ENCODE measurements at regions not wholly inside any gene's neighbourhood (a gene's known extent, or its start where the extent isn't known, plus 50 kb on each side); places are given as distances from the start of the nearest gene placed in this dataset.

DNA sequence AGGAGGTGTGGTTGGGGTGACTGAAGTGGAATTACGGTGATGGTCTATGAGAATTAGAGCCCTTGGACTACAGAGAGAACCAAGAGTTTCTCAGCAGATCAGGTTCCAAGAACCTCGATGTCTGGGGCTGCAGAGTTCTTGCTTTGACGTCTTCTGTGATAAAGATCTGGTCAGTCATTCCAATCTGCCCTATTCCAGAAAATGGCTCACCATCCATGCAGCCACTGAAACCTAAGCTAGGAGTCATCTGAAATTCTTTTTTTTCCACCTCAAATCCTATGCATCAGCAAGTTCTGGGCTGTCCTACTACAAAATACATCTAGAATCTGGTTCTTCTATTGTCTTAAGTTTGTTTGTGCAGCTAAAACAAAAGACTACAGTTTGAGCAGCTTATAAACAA lies 254.4 kb upstream of the PGRMC2 start:
- Histone ChIP-seq H3F3A (ENCODE audit: insufficient read depth, low read length) (no peaks in the 10 kb centered on the region), H3K36me3 (ENCODE audit: insufficient read depth, low read length) (no peaks in the 10 kb centered on the region), H3K4me1 (ENCODE audit: insufficient read depth, low read length, severe bottlenecking) (no peaks in the 10 kb centered on the region), H4K20me1 (ENCODE audit: insufficient read depth, low read length) (no peaks in the 10 kb centered on the region), H3K27me3 (ENCODE audit: insufficient read depth, low read length) (no peaks in the 10 kb centered on the region), H3K9ac (ENCODE audit: low read length) (no peak overlapping the region), H3K27ac (ENCODE audit: low read depth, low read length, poor library complexity, severe bottlenecking) (no peak overlapping the region), H3K9me2 (ENCODE audit: low read depth, low read length) (no peaks in the 10 kb centered on the region), H2AFZ (ENCODE audit: low read length) (no peak overlapping the region), H3K79me2 (ENCODE audit: insufficient read depth, low read length) (no peaks in the 10 kb centered on the region), H3K4me3 (ENCODE audit: low read depth, low read length, poor library complexity, severe bottlenecking) (no peak overlapping the region), H3K9me3 (ENCODE audit: low read length) (no peaks in the 10 kb centered on the region), H3K4me2 (ENCODE audit: low read length) (no peak overlapping the region)
- no peak for TF ChIP-seq EZH2 (IDR thresholded peaks at IDR 0.05; ENCODE audit: borderline replicate concordance, low read length)
- TF ChIP-seq, protein P1, sequence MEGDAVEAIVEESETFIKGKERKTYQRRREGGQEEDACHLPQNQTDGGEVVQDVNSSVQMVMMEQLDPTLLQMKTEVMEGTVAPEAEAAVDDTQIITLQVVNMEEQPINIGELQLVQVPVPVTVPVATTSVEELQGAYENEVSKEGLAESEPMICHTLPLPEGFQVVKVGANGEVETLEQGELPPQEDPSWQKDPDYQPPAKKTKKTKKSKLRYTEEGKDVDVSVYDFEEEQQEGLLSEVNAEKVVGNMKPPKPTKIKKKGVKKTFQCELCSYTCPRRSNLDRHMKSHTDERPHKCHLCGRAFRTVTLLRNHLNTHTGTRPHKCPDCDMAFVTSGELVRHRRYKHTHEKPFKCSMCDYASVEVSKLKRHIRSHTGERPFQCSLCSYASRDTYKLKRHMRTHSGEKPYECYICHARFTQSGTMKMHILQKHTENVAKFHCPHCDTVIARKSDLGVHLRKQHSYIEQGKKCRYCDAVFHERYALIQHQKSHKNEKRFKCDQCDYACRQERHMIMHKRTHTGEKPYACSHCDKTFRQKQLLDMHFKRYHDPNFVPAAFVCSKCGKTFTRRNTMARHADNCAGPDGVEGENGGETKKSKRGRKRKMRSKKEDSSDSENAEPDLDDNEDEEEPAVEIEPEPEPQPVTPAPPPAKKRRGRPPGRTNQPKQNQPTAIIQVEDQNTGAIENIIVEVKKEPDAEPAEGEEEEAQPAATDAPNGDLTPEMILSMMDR (IDR thresholded peaks at IDR 0.05; ENCODE audit: low read length) = no peak

DNA sequence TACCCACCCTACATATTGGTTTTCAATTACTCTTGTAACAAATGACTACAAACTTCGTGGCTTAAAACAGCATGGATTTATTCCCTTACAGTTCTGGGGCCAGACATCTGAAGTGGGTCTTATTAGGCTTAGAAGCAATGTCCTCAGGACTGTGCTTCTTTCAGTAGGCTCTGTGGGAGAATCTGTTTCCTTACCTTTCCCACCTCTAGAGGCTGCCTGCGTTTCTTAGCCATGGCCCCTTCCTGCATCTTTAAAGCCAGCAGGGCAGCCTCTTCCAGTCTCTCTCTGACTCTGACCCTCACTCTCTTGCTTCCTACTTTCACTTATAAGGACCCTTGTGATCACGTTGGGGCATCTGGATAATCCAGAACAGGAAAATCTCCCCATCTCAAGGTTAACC lies 252.5 kb upstream of the PGRMC2 start:
- no peak for TF ChIP-seq EZH2 (IDR thresholded peaks at IDR 0.05; ENCODE audit: borderline replicate concordance, low read length)
- TF ChIP-seq, protein P1 (IDR thresholded peaks at IDR 0.05; ENCODE audit: low read length) = no peak
- no peak overlapping the region for H3K27ac ChIP-seq (ENCODE audit: low read depth, low read length, poor library complexity, severe bottlenecking)

DNA sequence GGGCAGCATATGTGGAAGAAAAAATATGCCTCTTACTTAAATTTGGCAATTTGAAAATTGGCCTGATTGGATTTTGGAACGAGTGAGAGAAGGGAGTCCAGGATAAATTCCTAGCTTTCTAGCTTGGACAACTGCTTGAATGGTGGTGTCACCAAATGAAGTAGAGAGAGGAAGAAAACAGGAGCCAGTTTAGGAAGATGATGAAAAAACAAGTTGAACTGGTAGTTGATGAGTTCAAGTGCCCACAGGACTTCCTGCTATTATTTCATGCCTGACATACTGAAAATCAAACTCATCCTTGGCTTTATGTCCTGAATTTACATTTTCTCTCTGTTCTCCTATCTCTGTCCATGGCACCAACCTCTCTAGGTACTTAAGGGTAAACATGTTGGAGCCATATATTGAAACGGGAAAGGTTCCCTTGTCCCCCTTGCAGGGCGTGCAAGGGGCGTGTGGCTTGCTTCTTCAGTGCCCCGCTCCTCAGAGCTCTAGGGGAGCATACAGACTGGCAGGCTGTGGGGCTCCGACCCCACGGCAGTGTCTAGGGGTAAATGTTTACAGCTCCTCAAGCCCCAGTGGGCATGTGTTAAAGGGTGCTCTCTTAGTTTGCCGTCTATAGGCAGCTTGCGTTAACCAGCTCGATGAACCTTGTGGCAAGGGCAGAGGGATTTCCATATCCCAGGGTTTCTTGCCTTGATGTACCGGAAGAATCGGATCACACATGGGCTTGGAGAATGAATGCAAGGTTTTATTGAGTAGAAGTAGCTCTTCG lies 250.7 kb upstream of the PGRMC2 start:
- no peak for TF ChIP-seq EZH2 (IDR thresholded peaks at IDR 0.05; ENCODE audit: borderline replicate concordance, low read length)
- TF ChIP-seq, protein P1 (IDR thresholded peaks at IDR 0.05; ENCODE audit: low read length) = no peak
- no peak overlapping the region for H3K9ac ChIP-seq (ENCODE audit: low read length)
- H3K4me1 ChIP-seq (ENCODE audit: insufficient read depth, low read length, severe bottlenecking) = no peaks in the 10 kb centered on the region
- no peaks in the 10 kb centered on the region for H3K9me3 ChIP-seq (ENCODE audit: low read length)
- no peaks in the 10 kb centered on the region for H4K20me1 ChIP-seq (ENCODE audit: insufficient read depth, low read length)
- no peaks in the 10 kb centered on the region for H3F3A ChIP-seq (ENCODE audit: insufficient read depth, low read length)
- no peaks in the 10 kb centered on the region for H3K79me2 ChIP-seq (ENCODE audit: insufficient read depth, low read length)
- H3K4me3 ChIP-seq (ENCODE audit: low read depth, low read length, poor library complexity, severe bottlenecking) = no peak overlapping the region
- no peak overlapping the region for H3K4me2 ChIP-seq (ENCODE audit: low read length)
- H3K27me3 ChIP-seq (ENCODE audit: insufficient read depth, low read length) = no peaks in the 10 kb centered on the region
- no peak overlapping the region for H2AFZ ChIP-seq (ENCODE audit: low read length)
- H3K9me2 ChIP-seq (ENCODE audit: low read depth, low read length) = no peaks in the 10 kb centered on the region
- H3K36me3 ChIP-seq (ENCODE audit: insufficient read depth, low read length) = no peaks in the 10 kb centered on the region
- no peak overlapping the region for H3K27ac ChIP-seq (ENCODE audit: low read depth, low read length, poor library complexity, severe bottlenecking)

More for the DNA sequence above, 252.5 kb upstream of the PGRMC2 start:
- H3K4me2 ChIP-seq (ENCODE audit: low read length) = no peak overlapping the region
- H3K4me3 ChIP-seq (ENCODE audit: low read depth, low read length, poor library complexity, severe bottlenecking) = no peak overlapping the region
- no peaks in the 10 kb centered on the region for H3K4me1 ChIP-seq (ENCODE audit: insufficient read depth, low read length, severe bottlenecking)
- no peak overlapping the region for H2AFZ ChIP-seq (ENCODE audit: low read length)
- H3K79me2 ChIP-seq (ENCODE audit: insufficient read depth, low read length) = no peaks in the 10 kb centered on the region
- no peaks in the 10 kb centered on the region for H3K9me3 ChIP-seq (ENCODE audit: low read length)
- no peaks in the 10 kb centered on the region for H3K9me2 ChIP-seq (ENCODE audit: low read depth, low read length)
- no peaks in the 10 kb centered on the region for H4K20me1 ChIP-seq (ENCODE audit: insufficient read depth, low read length)
- H3K9ac ChIP-seq (ENCODE audit: low read length) = no peak overlapping the region
- no peaks in the 10 kb centered on the region for H3F3A ChIP-seq (ENCODE audit: insufficient read depth, low read length)
- H3K27me3 ChIP-seq (ENCODE audit: insufficient read depth, low read length) = no peaks in the 10 kb centered on the region
- H3K36me3 ChIP-seq (ENCODE audit: insufficient read depth, low read length) = no peaks in the 10 kb centered on the region
